Mesendoderm (in vitro differentiated cells): ENCODE measurements at regions not wholly inside any gene's neighbourhood (a gene's known extent, or its start where the extent isn't known, plus 50 kb on each side); places are given as distances from the start of the nearest gene placed in this dataset.

ENCODE experiments used
- DNase-seq: peaks from one replicate; pipeline ENCODE4 v3.0.0; 2013
- H2AK5ac ChIP-seq: 2 replicates; pipeline ENCODE4 v1.6.1; 2013; ENCODE audit warnings: low read length, inconsistent platforms
- H2BK120ac ChIP-seq: 2 replicates; pipeline ENCODE4 v1.6.1; 2013; ENCODE audit warnings: low read depth, mild to moderate bottlenecking, low read length, moderate library complexity, mixed read lengths
- H2BK15ac ChIP-seq: replicated peaks from 2 replicates; pipeline ENCODE4 v1.6.1; 2013; ENCODE audit warnings: low read depth, mild to moderate bottlenecking, moderate library complexity
- H2BK5ac ChIP-seq: 2 replicates; pipeline ENCODE4 v1.6.1; 2013; ENCODE audit warnings: low read length, inconsistent platforms
- H3K18ac ChIP-seq: 2 replicates; pipeline ENCODE4 v1.6.1; 2013; ENCODE audit warnings: mild to moderate bottlenecking, low read length, mixed read lengths
- H3K23ac ChIP-seq: one replicate; pipeline ENCODE4 v1.6.1; 2013; ENCODE audit warnings: low read length
- H3K27ac ChIP-seq: 2 replicates; pipeline ENCODE4 v1.5.1; 2013; ENCODE audit warnings: low read depth, mild to moderate bottlenecking, inconsistent platforms, low read length, moderate library complexity
- H3K27me3 ChIP-seq: 2 replicates; pipeline ENCODE4 v1.6.1; 2013; ENCODE audit warnings: low read length, control low read depth, mild to moderate bottlenecking, inconsistent platforms; ENCODE audit not compliant: insufficient read depth, poor library complexity
- H3K36me3 ChIP-seq: 2 replicates; pipeline ENCODE4 v1.6.1; 2013; ENCODE audit warnings: low read length, inconsistent platforms; ENCODE audit not compliant: control insufficient read depth, insufficient read depth
- H3K4ac ChIP-seq: one replicate; pipeline ENCODE4 v1.6.1; 2013; ENCODE audit warnings: low read depth, mild to moderate bottlenecking, low read length, moderate library complexity
- H3K4me1 ChIP-seq: 2 replicates; pipeline ENCODE4 v1.6.1; 2013; ENCODE audit warnings: low read depth, low read length, inconsistent platforms; ENCODE audit not compliant: control insufficient read depth
- H3K4me2 ChIP-seq: 2 replicates; pipeline ENCODE4 v1.6.1; 2013; ENCODE audit warnings: low read length
- H3K4me3 ChIP-seq: 2 replicates; pipeline ENCODE4 v1.5.1; 2013; ENCODE audit warnings: mild to moderate bottlenecking, low read length
- H3K56ac ChIP-seq: one replicate; pipeline ENCODE4 v1.6.1; 2013; ENCODE audit warnings: low read length
- H3K79me1 ChIP-seq: 2 replicates; pipeline ENCODE4 v1.6.1; 2013; ENCODE audit warnings: low read length, inconsistent platforms
- H3K79me2 ChIP-seq: 2 replicates; pipeline ENCODE4 v1.6.1; 2013; ENCODE audit warnings: mild to moderate bottlenecking, low read length; ENCODE audit not compliant: control insufficient read depth, insufficient read depth
- H3K9ac ChIP-seq: 2 replicates; pipeline ENCODE4 v1.6.1; 2013; ENCODE audit warnings: low read length, inconsistent platforms
- H4K5ac ChIP-seq: one replicate; pipeline ENCODE4 v1.6.1; 2013; ENCODE audit warnings: low read length
- H4K8ac ChIP-seq: one replicate; pipeline ENCODE4 v1.6.1; 2013; ENCODE audit warnings: low read depth, mild to moderate bottlenecking, control low read depth, low read length, moderate library complexity
- WGBS: extraction: QIAGEN DNeasy Blood & Tissue Kit; methylation state at CpG from one replicate; pipeline ENCODE4 v1.1.7; 2013; ENCODE audit warnings: low lambda C conversion rate, missing lambda C conversion rate; ENCODE audit not compliant: insufficient coverage; ENCODE audit errors: extremely low coverage; 5-methylcytosine and 5-hydroxymethylcytosine counted together

DNA sequence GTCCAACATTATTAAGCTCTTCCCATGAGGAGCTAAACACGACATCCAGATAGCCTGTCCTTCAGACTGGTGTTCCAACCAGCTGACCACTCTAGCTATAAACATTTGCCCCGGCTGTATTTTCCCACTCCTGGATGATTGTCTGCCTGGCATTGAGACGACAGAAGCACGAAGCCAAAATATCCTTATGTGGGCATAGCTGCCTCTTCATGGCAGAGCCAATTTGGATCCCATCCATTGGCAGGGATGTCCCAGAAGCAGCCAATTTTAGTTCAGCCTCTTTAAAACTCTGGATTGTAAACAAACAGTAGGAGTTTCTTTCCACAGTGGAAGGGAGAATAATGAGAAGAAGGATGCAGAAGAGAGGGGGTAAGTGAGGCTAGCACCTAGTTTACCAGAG, 507.6 kb downstream of the CETN3 start:
- no peak overlapping the region for H2AK5ac ChIP-seq
- no peak overlapping the region for H2BK15ac ChIP-seq
- H4K5ac ChIP-seq, result no peak overlapping the region
- no peak overlapping the region for H3K27ac ChIP-seq
- H2BK120ac ChIP-seq, result no peak overlapping the region
- H3K27me3 ChIP-seq, result no peaks in the 10 kb centered on the region
- H3K79me2 ChIP-seq, result no peaks in the 10 kb centered on the region
- H3K23ac ChIP-seq, result no peak overlapping the region
- H3K56ac ChIP-seq, result no peak overlapping the region
- WGBS, result no CpG with 5 or more reads among the region's 4 CpGs
- no peak overlapping the region for H3K9ac ChIP-seq
- no peak overlapping the region for H3K4ac ChIP-seq
- H4K8ac ChIP-seq, result no peak overlapping the region
- no peaks in the 10 kb centered on the region for H3K36me3 ChIP-seq
- H3K4me3 ChIP-seq, result no peak overlapping the region
- no peaks in the 10 kb centered on the region for H3K4me1 ChIP-seq
- no peak for DNase-seq
- H3K18ac ChIP-seq, result no peak overlapping the region
- H3K79me1 ChIP-seq, result no peaks in the 10 kb centered on the region
- H2BK5ac ChIP-seq, result no peak overlapping the region
- H3K4me2 ChIP-seq, result no peak overlapping the region

DNA sequence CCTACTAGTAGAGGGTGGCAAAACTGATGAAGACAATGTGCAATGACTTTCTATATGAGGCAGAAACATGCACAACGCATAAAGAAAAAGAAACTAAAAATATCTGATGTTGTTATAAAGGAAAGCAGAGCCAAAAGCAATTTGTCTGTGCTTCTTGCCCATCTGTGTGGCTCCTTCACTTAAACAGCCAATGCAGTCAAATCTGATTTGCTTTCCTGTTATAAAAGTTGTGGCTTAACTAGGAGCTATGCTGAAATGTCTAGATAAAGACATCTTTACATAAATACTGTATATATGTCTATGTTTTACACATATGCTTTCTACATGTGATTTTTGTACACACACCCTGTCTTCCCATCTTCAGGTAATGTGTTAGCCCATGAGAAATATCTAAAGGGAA, 508.2 kb downstream of the CETN3 start:
- Histone ChIP-seq H3K4me1 (no peaks in the 10 kb centered on the region), H3K4ac (no peak overlapping the region), H3K27me3 (no peaks in the 10 kb centered on the region), H4K5ac (no peak overlapping the region), H3K4me2 (no peak overlapping the region), H3K23ac (no peak overlapping the region), H3K36me3 (no peaks in the 10 kb centered on the region), H3K27ac (no peak overlapping the region), H3K79me2 (no peaks in the 10 kb centered on the region), H2AK5ac (no peak overlapping the region), H3K79me1 (no peaks in the 10 kb centered on the region), H2BK5ac (no peak overlapping the region), H3K18ac (no peak overlapping the region), H3K9ac (no peak overlapping the region), H2BK15ac (no peak overlapping the region), H3K56ac (no peak overlapping the region), H4K8ac (no peak overlapping the region), H3K4me3 (no peak overlapping the region), H2BK120ac (no peak overlapping the region)
- WGBS, result no CpG with 5 or more reads among the region's 1 CpG
- DNase-seq, result no peak

DNA sequence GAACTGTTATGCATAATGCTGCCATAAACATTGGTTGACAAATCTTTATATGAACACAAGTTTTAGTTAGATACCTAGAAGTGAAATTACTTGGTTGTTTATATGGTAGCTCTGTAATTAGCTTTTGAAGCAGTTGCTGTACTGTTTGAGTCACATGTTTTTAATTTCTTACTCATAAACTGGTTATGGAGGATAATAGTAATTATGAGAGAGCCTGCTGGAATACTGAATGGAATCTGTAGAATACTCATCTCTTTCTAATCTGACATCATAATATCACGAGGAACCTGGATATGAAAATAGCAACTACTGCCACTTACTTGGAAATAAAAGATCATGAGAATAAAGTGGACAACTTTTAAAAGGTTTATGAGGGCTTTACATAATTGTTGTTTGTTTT, 509.2 kb downstream of the CETN3 start:
- no CpG with 5 or more reads among the region's 1 CpG for WGBS
- no peak overlapping the region for H3K56ac ChIP-seq

DNA sequence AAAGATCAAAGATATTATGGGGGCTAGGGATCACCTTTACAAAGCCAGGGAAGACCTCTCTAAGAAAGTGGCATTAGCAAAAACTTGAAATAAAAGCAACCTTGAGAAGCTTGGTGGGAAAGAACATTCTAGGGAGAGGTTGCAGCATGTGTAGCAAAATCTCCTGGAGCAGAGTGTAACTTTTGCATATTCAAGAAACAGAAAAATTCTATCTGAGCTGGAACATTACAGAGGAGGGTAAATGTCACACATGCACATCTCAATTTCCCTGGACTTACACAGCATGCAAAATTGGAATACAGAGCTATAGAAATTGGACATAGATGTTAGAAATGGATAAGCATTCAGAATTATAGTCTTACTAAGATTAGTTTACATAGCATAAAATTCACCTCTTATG, 510.0 kb downstream of the CETN3 start:
- Histone ChIP-seq H3K79me2 (no peaks in the 10 kb centered on the region), H2BK5ac (no peak overlapping the region), H3K9ac (no peak overlapping the region), H3K27me3 (no peaks in the 10 kb centered on the region), H3K4me3 (no peak overlapping the region), H3K23ac (no peak overlapping the region), H2AK5ac (no peak overlapping the region), H3K4me2 (no peak overlapping the region), H3K4ac (no peak overlapping the region), H4K5ac (no peak overlapping the region), H2BK15ac (no peak overlapping the region), H2BK120ac (no peak overlapping the region), H4K8ac (no peak overlapping the region), H3K79me1 (no peaks in the 10 kb centered on the region), H3K56ac (no peak overlapping the region), H3K18ac (no peak overlapping the region), H3K4me1 (no peaks in the 10 kb centered on the region), H3K27ac (no peak overlapping the region), H3K36me3 (no peaks in the 10 kb centered on the region)
- DNase-seq, result no peak

More for the DNA sequence above, 509.2 kb downstream of the CETN3 start:
- Histone ChIP-seq H3K18ac (no peak overlapping the region), H4K8ac (no peak overlapping the region), H4K5ac (no peak overlapping the region), H3K27ac (no peak overlapping the region), H3K9ac (no peak overlapping the region), H2BK120ac (no peak overlapping the region), H2BK5ac (no peak overlapping the region), H3K4me2 (no peak overlapping the region), H3K4me1 (no peaks in the 10 kb centered on the region), H3K4me3 (no peak overlapping the region), H3K4ac (no peak overlapping the region), H2AK5ac (no peak overlapping the region), H3K23ac (no peak overlapping the region), H3K27me3 (no peaks in the 10 kb centered on the region), H2BK15ac (no peak overlapping the region), H3K36me3 (no peaks in the 10 kb centered on the region), H3K79me1 (no peaks in the 10 kb centered on the region), H3K79me2 (no peaks in the 10 kb centered on the region)
- DNase-seq, result no peak

DNA sequence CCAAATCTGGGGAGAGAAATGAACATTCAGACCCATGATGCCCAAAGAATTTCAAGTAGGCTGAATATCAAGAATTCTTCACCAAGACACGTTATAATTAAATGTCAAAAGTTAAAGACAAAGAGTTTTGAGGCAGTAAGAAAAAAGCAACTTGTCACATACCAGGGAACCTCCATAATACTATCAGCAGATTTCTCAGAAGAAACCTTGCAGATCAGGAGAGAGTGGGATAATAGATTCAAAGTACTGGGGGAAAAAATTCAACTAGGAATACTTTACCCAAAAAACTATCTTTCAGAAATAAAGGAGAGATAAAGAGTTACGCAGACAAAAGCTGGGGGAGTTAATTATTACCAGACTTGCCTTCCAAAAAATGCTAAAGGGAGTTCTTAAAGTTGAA, 516.0 kb downstream of the CETN3 start:
- no CpG with 5 or more reads among the region's 2 CpGs for WGBS
- Histone ChIP-seq H3K79me1 (no peaks in the 10 kb centered on the region), H3K4me1 (no peaks in the 10 kb centered on the region), H3K56ac (no peak overlapping the region), H3K23ac (no peak overlapping the region), H3K4ac (no peak overlapping the region), H2AK5ac (no peak overlapping the region), H2BK5ac (no peak overlapping the region), H3K79me2 (no peaks in the 10 kb centered on the region), H4K5ac (no peak overlapping the region), H3K27me3 (no peaks in the 10 kb centered on the region), H3K4me3 (no peak overlapping the region), H2BK15ac (no peak overlapping the region), H2BK120ac (no peak overlapping the region), H4K8ac (no peak overlapping the region), H3K27ac (no peak overlapping the region), H3K18ac (no peak overlapping the region), H3K4me2 (no peak overlapping the region), H3K9ac (no peak overlapping the region), H3K36me3 (no peaks in the 10 kb centered on the region)
- no peak for DNase-seq

DNA sequence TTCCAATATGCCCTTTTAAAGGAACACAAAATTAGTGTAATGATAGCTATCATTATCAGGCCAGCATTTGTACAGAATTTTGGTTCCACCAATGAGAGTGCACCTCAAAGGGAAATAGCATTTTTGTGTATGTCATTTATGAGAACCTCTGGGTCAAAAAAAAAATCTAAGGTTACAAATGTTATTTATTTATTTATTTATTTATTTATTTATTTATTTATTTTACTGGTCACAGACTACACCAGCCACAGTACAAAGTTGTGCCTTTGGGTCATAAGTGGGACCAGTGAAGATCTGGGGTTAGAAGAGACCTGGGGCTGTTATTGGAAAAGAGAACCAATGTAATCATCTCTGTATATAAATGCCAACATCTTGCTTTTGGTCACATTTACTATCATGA, 523.9 kb downstream of the CETN3 start:
- Histone ChIP-seq H2AK5ac (no peak overlapping the region), H3K4me3 (no peak overlapping the region), H2BK120ac (no peak overlapping the region), H3K18ac (no peak overlapping the region), H3K9ac (no peak overlapping the region), H3K36me3 (no peaks in the 10 kb centered on the region), H3K27me3 (no peaks in the 10 kb centered on the region), H3K27ac (no peak overlapping the region), H3K79me1 (no peaks in the 10 kb centered on the region), H4K8ac (no peak overlapping the region), H2BK5ac (no peak overlapping the region), H3K79me2 (no peaks in the 10 kb centered on the region), H3K23ac (no peak overlapping the region), H3K56ac (no peak overlapping the region), H3K4ac (no peak overlapping the region), H3K4me2 (no peak overlapping the region), H2BK15ac (no peak overlapping the region), H3K4me1 (no peaks in the 10 kb centered on the region), H4K5ac (no peak overlapping the region)
- no peak for DNase-seq
